Common myeloid progenitor, CD34-positive (primary cell): ENCODE measurements at regions not wholly inside any gene's neighbourhood (a gene's known extent, or its start where the extent isn't known, plus 50 kb on each side); places are given as distances from the start of the nearest gene placed in this dataset.

Experiments
- CTCF ChIA-PET: fragments of 350-600 bp; sonication (Branson Sonifier 250); formaldehyde crosslinking; loops from one replicate; lab custom pipeline; 2021; ENCODE audit warnings: antibody characterized with exemption; lab: Charles Lee
- POLR2A ChIA-PET: fragments of 350-600 bp; sonication (Branson Sonifier 250); formaldehyde crosslinking; loops from one replicate; lab custom pipeline; 2021; ENCODE audit warnings: antibody characterized with exemption; lab: Charles Lee
- DNase-seq, 3 donors: peaks; one replicate each; pipeline versions ENCODE4 v3.0.0 to v3.0.0-alpha.2; 2013
- H3K27ac ChIP-seq, 2 experiments: 1 replicate in 1 of 2; 2 replicates in 1 of 2; pipeline ENCODE4 v1.7.0; 2013; ENCODE audit warnings: inconsistent platforms in 2 of 2, low read length in 2 of 2, mild to moderate bottlenecking in 2 of 2, low read depth in 1 of 2, moderate library complexity in 1 of 2; ENCODE audit not compliant: severe bottlenecking in 2 of 2, insufficient read depth in 1 of 2, poor library complexity in 1 of 2
- H3K27me3 ChIP-seq, 5 experiments: replicated peaks in 2 of 5; 1 replicate in 3 of 5; 2 replicates in 2 of 5; pipeline versions ENCODE4 v1.6.1 to v1.7.0; 2013; ENCODE audit warnings: low read length in 4 of 5, mild to moderate bottlenecking in 2 of 5, moderate library complexity in 2 of 5, inconsistent platforms in 1 of 5; ENCODE audit not compliant: insufficient read depth in 5 of 5, control insufficient read depth in 4 of 5
- H3K36me3 ChIP-seq, 4 experiments: 1 replicate in 2 of 4; 2 replicates in 2 of 4; pipeline versions ENCODE4 v1.6.1 to v1.7.0; 2013; ENCODE audit warnings: low read length in 3 of 4, control low read depth in 1 of 4, mild to moderate bottlenecking in 1 of 4; ENCODE audit not compliant: control insufficient read depth in 4 of 4, insufficient read depth in 4 of 4
- H3K4me1 ChIP-seq, 4 experiments: 1 replicate in 3 of 4; 2 replicates in 1 of 4; pipeline versions ENCODE4 v1.6.1 to v1.7.1; 2013; ENCODE audit warnings: low read length in 3 of 4, mild to moderate bottlenecking in 3 of 4, control low read depth in 1 of 4, inconsistent platforms in 1 of 4, moderate library complexity in 1 of 4; ENCODE audit not compliant: control insufficient read depth in 4 of 4, insufficient read depth in 4 of 4; ENCODE audit errors: control extremely low read depth in 1 of 4
- H3K4me3 ChIP-seq, 7 experiments: 1 replicate in 4 of 7; 2 replicates in 3 of 7; pipeline versions ENCODE4 v1.5.1 to v1.7.0; 2013; ENCODE audit warnings: mild to moderate bottlenecking in 7 of 7, low read length in 6 of 7, moderate library complexity in 6 of 7, inconsistent platforms in 2 of 7, low read depth in 2 of 7, control low read depth in 1 of 7; ENCODE audit not compliant: insufficient read depth in 4 of 7, control insufficient read depth in 1 of 7; ENCODE audit errors: extremely low read depth in 1 of 7
- H3K9me3 ChIP-seq, 5 experiments: 1 replicate in 4 of 5; 2 replicates in 1 of 5; pipeline versions ENCODE4 v1.6.1 to v1.7.1; 2013; ENCODE audit warnings: low read length in 4 of 5, mild to moderate bottlenecking in 2 of 5, inconsistent platforms in 1 of 5, low read depth in 1 of 5, moderate library complexity in 1 of 5; ENCODE audit not compliant: control insufficient read depth in 4 of 5, insufficient read depth in 2 of 5; ENCODE audit errors: control extremely low read depth in 1 of 5
- WGBS: methylation state at CpG from one replicate; pipeline ENCODE4 v1.1.5; 2013; ENCODE audit not compliant: insufficient coverage; 5-methylcytosine and 5-hydroxymethylcytosine counted together

GRCh38 chr13:77838271-77838670 lies 80.4 kb downstream of the EDNRB start:
- Histone ChIP-seq H3K36me3 (no peaks in the 10 kb centered on the region), H3K27me3 (no peaks in the 10 kb centered on the region), H3K4me3 (no peak overlapping the region), H3K27ac (no peak overlapping the region), H3K4me1 (peaks cover 0 to 8% (median 1%) of the 10 kb centered on the region in 4 experiments), H3K9me3 (no peaks in the 10 kb centered on the region)
- WGBS: 100% methylated on average over 2 of the region's 2 CpGs
- POLR2A ChIA-PET: no interaction called here
- no peak for DNase-seq
- CTCF ChIA-PET: no interaction called here

GRCh38 chr13:77836423-77836822 lies 82.2 kb downstream of the EDNRB start:
- WGBS: 71% methylated on average over 1 of the region's 3 CpGs
- peak in 1 of 3 donors; percentile 35 for DNase-seq
- ChIA-PET POLR2A (no interaction called here), CTCF (no interaction called here)
- H3K4me3 ChIP-seq: no peak overlapping the region
- H3K27ac ChIP-seq: no peak overlapping the region
- H3K4me1 ChIP-seq: peaks cover 0 to 27% (median 1%) of the 10 kb centered on the region in 4 experiments
- no peaks in the 10 kb centered on the region for H3K27me3 ChIP-seq
- H3K9me3 ChIP-seq: no peaks in the 10 kb centered on the region
- no peaks in the 10 kb centered on the region for H3K36me3 ChIP-seq

DNA sequence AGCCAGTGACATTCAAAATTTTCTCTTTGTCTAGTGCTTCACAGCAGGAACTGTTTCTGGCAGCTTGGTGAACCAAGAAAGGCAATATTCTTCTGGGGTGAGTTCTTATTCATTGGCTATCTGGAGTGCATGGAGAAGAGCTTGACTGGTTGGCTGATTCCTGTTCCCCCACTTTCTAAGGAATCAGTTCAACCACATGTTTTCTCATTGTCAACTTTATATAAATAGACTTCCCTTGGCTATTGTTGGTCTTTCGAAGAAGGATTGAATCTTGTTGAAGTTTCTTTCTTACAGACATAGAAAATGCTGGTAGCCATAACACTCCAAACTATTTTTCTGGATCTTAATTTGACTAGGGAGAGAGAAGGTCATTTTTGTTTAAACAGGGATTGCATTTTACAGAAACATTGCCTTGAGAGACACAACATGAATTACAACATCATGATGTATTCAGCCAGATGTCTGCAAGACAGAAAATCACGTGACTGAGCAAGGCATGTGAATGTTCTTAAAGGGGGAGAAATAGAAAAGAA lies 85.2 kb downstream of the EDNRB start:
- Histone ChIP-seq H3K27ac (no peak overlapping the region), H3K4me3 (no peak overlapping the region), H3K27me3 (no peaks in the 10 kb centered on the region), H3K4me1 (peaks cover 0 to 28% (median 1%) of the 10 kb centered on the region in 4 experiments), H3K9me3 (no peaks in the 10 kb centered on the region), H3K36me3 (no peaks in the 10 kb centered on the region)
- ChIA-PET POLR2A (no interaction called here), CTCF (no interaction called here)
- peak in 1 of 3 donors; percentile 23 for DNase-seq
- WGBS: no CpG with 5 or more reads among the region's 2 CpGs

GRCh38 chr13:77832339-77833100 lies 86.1 kb downstream of the EDNRB start:
- CTCF ChIA-PET: no interaction called here
- peak; percentile 9 to 65 (median 61) for DNase-seq
- H3K9me3 ChIP-seq: no peaks in the 10 kb centered on the region
- WGBS: 83% methylated on average over 1 of the region's 2 CpGs
- H3K27me3 ChIP-seq: peaks cover 0 to 2% (median 0%) of the 10 kb centered on the region in 5 experiments
- peak overlapping the region in 1 of 7 experiments; percentile 17 for H3K4me3 ChIP-seq
- no peaks in the 10 kb centered on the region for H3K36me3 ChIP-seq
- H3K4me1 ChIP-seq: peaks cover 0 to 28% (median 1%) of the 10 kb centered on the region in 4 experiments
- POLR2A ChIA-PET: no interaction called here
- H3K27ac ChIP-seq: no peak overlapping the region

DNA sequence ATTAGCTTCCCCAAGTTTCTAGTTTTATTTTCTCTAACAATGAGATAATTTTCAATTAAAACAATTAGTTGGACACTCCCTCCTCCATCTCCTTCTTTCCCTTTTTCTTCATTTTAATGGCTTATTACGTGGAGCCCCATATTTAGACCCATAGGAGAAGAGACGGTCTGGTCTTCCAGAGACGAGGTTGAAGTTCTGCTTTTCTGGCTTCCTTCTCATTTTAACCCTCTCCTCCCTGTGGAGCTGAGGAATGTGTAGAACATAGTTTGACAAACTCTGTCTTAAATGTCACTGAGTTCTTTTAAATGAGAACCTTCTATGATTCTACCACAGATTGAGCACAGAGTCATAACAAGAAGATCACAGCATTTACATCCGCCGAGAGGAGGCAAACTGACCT lies 86.8 kb downstream of the EDNRB start:
- ChIA-PET CTCF (no interaction called here), POLR2A (no interaction called here)
- Histone ChIP-seq H3K36me3 (no peaks in the 10 kb centered on the region), H3K9me3 (no peaks in the 10 kb centered on the region), H3K4me3 (peak overlapping the region in 1 of 7 experiments; percentile 17), H3K4me1 (peaks cover 0 to 28% (median 1%) of the 10 kb centered on the region in 4 experiments), H3K27ac (no peak overlapping the region), H3K27me3 (peaks cover 0 to 2% (median 0%) of the 10 kb centered on the region in 5 experiments)
- DNase-seq: peak in 1 of 3 donors; percentile 10
- WGBS: no CpG with 5 or more reads among the region's 5 CpGs

DNA sequence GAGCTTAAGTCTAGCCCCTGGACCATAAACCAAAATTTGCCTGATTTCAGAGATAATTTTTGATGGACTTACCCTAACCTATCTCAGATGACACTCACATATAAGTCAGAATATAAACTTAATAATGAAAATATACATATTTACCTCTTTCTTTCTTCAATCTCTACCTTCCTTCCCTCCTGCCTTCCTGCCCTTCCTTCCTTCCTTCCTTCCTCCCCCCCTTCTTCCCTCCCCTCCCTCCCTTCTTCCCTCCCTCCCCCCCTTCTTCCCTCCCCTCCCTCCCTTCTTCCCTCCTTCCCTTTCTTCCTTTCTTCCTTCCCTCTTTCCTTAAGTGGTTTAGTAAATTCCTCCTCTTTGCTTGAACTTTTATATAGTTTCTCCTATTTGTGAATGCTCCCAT lies 88.7 kb downstream of the EDNRB start:
- Histone ChIP-seq H3K27me3 (peaks cover 0 to 2% (median 0%) of the 10 kb centered on the region in 5 experiments), H3K4me1 (peaks cover 0 to 28% (median 1%) of the 10 kb centered on the region in 4 experiments), H3K27ac (no peak overlapping the region), H3K4me3 (no peak overlapping the region), H3K36me3 (no peaks in the 10 kb centered on the region), H3K9me3 (no peaks in the 10 kb centered on the region)
- POLR2A ChIA-PET: no interaction called here
- CTCF ChIA-PET: no interaction called here
- DNase-seq: no peak

DNA sequence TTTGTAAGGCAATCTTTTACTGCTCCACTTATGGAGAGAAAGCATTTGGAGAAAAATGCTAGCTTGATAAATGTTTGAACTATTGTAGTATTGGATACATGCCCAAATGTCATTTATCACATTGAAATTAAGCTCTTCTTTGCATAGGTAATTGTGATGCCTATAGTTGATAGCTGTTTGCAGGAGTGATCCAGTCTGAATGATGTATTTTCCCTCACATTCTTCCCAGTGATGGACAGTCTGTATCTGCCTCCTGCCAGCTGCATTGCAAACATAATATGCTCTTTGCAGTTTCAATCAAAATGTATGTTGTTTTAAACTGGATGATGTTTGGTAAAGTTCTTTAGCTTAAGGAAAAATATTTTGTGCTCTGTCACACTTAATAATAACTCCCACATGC lies 89.8 kb downstream of the EDNRB start:
- Histone ChIP-seq H3K36me3 (no peaks in the 10 kb centered on the region), H3K4me3 (no peak overlapping the region), H3K4me1 (peaks cover 0 to 25% (median 1%) of the 10 kb centered on the region in 4 experiments), H3K27me3 (peaks cover 0 to 2% (median 0%) of the 10 kb centered on the region in 5 experiments), H3K27ac (no peak overlapping the region), H3K9me3 (no peaks in the 10 kb centered on the region)
- DNase-seq: no peak
- POLR2A ChIA-PET: interaction anchor here (0.6 kb wide), 1 partner anchor 8 kb away, joined by 4 read pairs; no protein-coding TSS in a partner anchor
- CTCF ChIA-PET: no interaction called here
